ENCODE measurements at regions not wholly inside any gene's neighbourhood (a gene's known extent, or its start where the extent isn't known, plus 50 kb on each side); places are given as distances from the start of the nearest gene placed in this dataset.

- no peak overlapping the region for H3K4me3 ChIP-seq (ENCODE audit: low read length)
- no peak for TF ChIP-seq CTCF (conservative IDR thresholded peaks at IDR 0.05; ENCODE audit: low read depth, low read length)
- DNase-seq (ENCODE audit: low read depth), result no peak
Measured at GRCh38 chr13:76157926-76158325, 521.8 kb downstream of the LMO7 start.

- TF ChIP-seq CTCF (conservative IDR thresholded peaks at IDR 0.05; ENCODE audit: low read depth, low read length), result no peak
- H3K4me3 ChIP-seq (ENCODE audit: low read length), result no peak overlapping the region
- no peak for DNase-seq (ENCODE audit: low read depth)
Measured at GRCh38 chr13:76153239-76153638, 517.1 kb downstream of the LMO7 start.

- peak; percentile 26 for DNase-seq (ENCODE audit: low read depth)
- no peak for TF ChIP-seq CTCF (conservative IDR thresholded peaks at IDR 0.05; ENCODE audit: low read depth, low read length)
Measured at GRCh38 chr13:76148926-76149325, 512.8 kb downstream of the LMO7 start.

GRCh38 chr13:76148374-76148773 is 512.2 kb downstream of the LMO7 start:
- no peak overlapping the region for H3K4me3 ChIP-seq (ENCODE audit: low read length)
- no peak for DNase-seq (ENCODE audit: low read depth)
- no peak for TF ChIP-seq CTCF (conservative IDR thresholded peaks at IDR 0.05; ENCODE audit: low read depth, low read length)

More at GRCh38 chr13:76148926-76149325, 512.8 kb downstream of the LMO7 start:
- H3K4me3 ChIP-seq (ENCODE audit: low read length), result no peak overlapping the region

- no peak for DNase-seq (ENCODE audit: low read depth)
- H3K4me3 ChIP-seq (ENCODE audit: low read length), result no peak overlapping the region
- no peak for TF ChIP-seq CTCF (conservative IDR thresholded peaks at IDR 0.05; ENCODE audit: low read depth, low read length)
Measured at GRCh38 chr13:76132532-76132931, 496.4 kb downstream of the LMO7 start.

DNA sequence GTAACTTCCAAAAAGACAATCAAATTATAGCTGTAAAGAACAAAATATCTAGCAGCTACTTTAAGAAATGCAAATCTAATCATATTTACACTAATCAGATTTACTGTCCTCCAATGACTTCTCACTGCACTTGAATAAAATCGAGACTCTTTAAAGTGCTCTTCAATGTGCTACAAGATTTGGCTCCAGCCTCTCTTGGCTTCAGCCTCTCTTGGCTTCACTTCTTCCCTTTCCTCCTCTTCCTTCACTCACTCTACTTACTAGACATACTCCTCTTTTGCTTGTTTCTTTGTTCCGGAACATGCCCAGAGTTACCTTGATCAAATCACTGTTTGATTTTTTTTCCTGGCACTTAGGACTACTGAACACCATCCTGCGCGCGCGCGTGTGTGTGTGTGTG is 495.4 kb downstream of the LMO7 start:
- no peak for DNase-seq (ENCODE audit: low read depth)
- no peak for TF ChIP-seq CTCF (conservative IDR thresholded peaks at IDR 0.05; ENCODE audit: low read depth, low read length)
- H3K4me3 ChIP-seq (ENCODE audit: low read length), result no peak overlapping the region

- no peak overlapping the region for H3K4me3 ChIP-seq (ENCODE audit: low read length)
- DNase-seq (ENCODE audit: low read depth), result no peak
- TF ChIP-seq CTCF (conservative IDR thresholded peaks at IDR 0.05; ENCODE audit: low read depth, low read length), result no peak
Measured at GRCh38 chr13:76129305-76130000, 493.3 kb downstream of the LMO7 start.
